Stimulated activated CD8-positive, alpha-beta memory T cell treated with anti-CD3 and anti-CD28 coated beads, Interleukin-7, amount 100 ng/mL, for 1 hour (primary cell): ENCODE measurements at regions not wholly inside any gene's neighbourhood (a gene's known extent, or its start where the extent isn't known, plus 50 kb on each side); places are given as distances from the start of the nearest gene placed in this dataset.
"Not testable (repeated sequence)": the region's sequence is repeated elsewhere in the genome, so short reads cannot be mapped to it uniquely, and the experiment has no call there.

Source experiments
- DNase-seq, 2 donors: peaks; one replicate each; pipeline ENCODE4 v3.0.0-alpha.2; 2020; ENCODE audit warnings: low read depth in 2 of 2

- no peak for DNase-seq
Observed at GRCh38 chr17:77526259-77526711, 385.5 kb downstream of the SEC14L1 start.

GRCh38 chr17:77526728-77527350 lies 386.1 kb downstream of the SEC14L1 start:
- DNase-seq: no peak

- no peak for DNase-seq
Observed at GRCh38 chr17:77527409-77527808, 386.6 kb downstream of the SEC14L1 start.

- no peak for DNase-seq
Observed at GRCh38 chr17:77527836-77528505, 387.2 kb downstream of the SEC14L1 start.

DNA sequence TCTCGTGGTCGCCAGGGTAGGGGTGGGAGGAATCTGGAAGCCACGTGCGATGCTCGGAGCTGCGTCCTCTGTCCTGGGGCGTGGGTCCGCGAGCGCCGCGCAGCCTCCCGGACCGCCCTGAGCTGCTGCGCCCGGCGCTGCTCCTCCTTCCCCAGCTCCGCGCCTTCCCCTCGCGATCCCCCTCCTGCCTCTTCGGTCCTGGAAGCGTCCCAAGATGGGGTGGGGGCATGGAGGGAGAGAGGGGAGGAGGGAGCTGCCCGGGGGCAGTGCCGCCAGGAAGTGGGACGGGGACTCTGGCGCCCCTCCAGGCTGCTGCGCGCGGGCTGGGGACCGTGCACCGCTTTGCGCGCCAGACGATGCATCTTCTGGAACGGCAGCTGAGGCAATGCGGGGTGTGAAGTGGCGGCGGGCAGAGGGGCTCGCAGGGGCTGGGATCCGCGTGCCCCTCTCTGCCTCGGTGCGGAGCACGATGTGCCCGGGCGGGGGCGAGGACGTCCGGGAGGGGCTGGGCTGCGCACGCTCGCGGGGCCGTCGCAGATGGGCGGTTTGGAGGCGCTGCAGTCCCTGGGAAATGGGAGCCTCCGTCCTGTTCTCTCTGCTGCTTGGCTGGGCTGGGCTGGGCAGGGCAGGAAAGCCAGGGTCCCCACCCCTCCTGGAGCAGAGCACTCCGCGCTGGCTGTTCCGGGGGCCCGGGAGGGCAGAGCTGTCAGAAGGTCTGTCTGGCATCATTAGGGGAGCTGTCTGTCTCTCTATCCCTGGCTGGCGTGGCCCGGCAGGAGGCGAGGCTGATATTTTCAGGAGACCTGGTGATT lies 388.0 kb downstream of the SEC14L1 start:
- DNase-seq: no peak

GRCh38 chr17:77529328-77529650 lies 388.5 kb downstream of the SEC14L1 start:
- no peak for DNase-seq

DNA sequence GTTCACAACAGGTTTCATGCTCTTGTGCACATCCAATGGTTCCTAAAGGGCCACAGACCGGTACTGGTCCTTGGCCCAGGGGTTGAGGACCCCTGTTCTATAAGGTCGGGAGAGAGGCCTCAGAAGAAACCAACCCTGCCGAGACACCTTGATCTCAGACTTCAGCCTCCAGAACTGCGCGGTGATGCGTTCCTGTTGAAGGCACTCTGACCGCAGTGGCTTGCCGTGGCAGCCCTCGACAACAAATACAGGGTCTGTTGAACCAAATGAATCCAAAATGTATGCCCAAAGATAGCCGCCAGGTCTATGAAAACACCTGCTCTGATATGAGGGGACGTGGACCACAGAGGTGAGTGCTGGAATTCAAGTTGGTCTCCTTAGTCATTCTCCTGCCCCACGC lies 389.8 kb downstream of the SEC14L1 start:
- no peak for DNase-seq

- DNase-seq: no peak
Observed at GRCh38 chr17:77531002-77531401, 390.2 kb downstream of the SEC14L1 start.

GRCh38 chr17:77531641-77532040 lies 390.9 kb downstream of the SEC14L1 start:
- DNase-seq: no peak

DNA sequence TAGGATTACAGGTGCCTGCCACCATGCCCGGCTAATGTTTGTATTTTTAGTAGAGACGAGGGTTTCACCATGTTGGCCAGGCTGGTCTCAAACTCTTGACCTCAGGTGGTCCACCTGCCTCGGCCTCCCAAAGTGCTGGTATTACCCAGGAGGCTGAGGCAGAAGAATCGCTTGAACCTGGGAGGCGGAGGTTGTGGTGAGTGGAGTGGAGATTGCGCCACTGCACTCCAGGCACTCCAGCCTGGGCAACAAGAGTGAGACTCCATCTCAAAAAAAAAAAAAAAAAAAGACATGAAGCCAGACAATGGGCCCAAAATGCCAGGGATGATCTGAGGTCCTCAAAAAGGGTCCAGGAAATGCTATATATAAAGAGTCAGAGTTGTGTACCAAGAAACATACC lies 392.9 kb downstream of the SEC14L1 start:
- DNase-seq: not testable (repeated sequence)

GRCh38 chr17:77534137-77534536 lies 393.4 kb downstream of the SEC14L1 start:
- no peak for DNase-seq

GRCh38 chr17:77535435-77535834 lies 394.7 kb downstream of the SEC14L1 start:
- DNase-seq: no peak

- DNase-seq: no peak
Observed at GRCh38 chr17:77535892-77536291, 395.1 kb downstream of the SEC14L1 start.

DNA sequence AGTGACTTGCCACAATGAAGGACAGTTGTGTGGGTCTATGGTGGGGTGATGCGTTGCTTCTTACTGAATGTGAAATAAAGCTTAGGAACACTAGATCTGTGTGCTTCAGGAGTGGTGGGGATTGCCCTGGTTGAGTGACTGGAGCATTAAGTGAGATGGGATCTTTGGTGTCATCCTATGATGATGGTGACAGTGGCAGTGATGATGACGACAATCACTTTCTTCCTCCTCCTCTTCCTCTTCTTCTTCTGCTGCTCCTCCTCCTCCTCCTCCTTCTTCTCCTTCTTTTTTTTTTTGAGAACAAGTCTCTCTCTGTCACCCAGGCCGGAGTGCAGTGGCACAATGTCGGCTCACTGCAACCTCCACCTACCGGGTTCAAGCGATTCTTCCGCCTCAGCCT lies 396.8 kb downstream of the SEC14L1 start:
- no peak for DNase-seq

DNA sequence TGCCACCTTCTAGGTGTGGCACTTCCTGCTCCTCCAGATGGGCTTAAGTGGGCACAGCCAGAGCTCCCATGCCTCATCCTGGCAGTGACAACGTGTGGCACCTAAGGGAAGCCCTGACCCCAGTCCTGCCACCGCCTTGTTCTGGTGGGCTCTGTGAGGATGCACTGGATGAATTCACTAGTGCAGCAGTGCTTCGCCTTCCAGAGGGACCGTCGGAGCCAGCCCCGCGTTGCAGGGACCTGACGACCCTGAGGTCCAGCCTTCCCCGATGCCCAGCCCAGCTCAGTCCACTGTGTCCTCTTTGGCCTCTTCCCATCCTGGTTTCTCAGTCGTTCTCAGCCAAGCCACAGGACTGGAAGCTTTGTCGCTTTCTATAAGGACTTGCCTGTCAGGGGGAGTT lies 399.8 kb downstream of the SEC14L1 start:
- no peak for DNase-seq

DNA sequence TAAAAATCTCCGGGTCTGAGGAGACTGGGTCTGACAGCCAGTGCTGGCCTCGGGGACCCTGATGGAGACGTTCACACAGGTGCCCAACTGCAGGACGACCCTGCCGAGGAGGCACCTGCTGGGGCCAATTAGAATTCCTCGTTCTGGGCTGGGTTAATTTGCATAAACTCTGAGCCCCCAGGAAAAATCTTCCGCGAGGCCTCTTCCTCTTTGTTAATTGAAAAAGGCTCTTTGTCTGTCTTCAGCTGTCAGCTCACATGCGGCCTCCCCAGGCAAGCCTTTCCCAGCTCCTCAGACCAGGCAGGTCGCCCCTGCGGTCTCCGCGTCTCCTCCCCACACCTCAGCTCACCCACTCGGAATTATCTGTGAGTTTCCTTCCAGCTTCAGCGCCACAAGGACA lies 400.2 kb downstream of the SEC14L1 start:
- DNase-seq: no peak

DNA sequence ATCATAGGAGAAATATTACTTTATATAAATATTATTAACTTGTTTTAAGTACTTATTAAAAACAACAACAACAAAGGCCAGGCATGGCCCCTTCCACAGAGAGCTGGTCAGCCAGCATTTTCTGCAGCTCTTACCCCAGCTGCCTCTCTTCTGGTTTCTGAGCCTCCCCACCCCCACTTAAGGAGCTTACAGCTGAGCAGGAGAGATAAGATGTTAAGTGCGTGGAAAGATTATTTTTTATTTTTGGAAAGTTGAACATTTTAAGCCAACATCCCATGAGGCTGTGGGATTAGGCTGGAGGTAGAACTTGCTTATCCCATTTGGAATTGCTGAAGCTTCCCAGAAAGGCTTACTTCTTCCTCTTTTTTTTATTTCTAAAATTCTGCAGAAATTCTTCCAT lies 401.2 kb downstream of the SEC14L1 start:
- no peak for DNase-seq

- DNase-seq: peak; percentile 25 to 34
Observed at GRCh38 chr17:77542551-77543490, 402.1 kb downstream of the SEC14L1 start.

DNA sequence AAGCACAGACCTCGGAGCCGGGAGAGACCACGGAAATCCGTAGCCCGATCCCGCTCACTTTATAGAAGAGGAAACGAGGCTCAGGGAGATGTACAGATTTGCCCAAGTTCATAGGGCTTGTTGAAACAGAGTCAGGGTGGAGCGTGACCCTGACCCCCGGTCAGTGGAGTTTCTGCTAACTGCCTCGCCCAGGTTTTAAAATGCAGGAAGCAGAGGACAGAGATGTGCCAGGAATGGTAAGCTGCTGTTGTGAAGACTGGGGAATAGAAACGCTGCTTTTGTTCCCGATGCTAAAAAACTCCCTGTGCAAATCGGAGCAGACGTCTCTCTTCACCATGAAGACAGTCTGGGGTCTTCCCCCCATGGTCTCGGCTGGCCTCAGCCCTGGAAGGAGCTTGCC lies 403.0 kb downstream of the SEC14L1 start:
- DNase-seq: no peak

GRCh38 chr17:77544347-77545110 lies 403.8 kb downstream of the SEC14L1 start:
- DNase-seq: no peak

DNA sequence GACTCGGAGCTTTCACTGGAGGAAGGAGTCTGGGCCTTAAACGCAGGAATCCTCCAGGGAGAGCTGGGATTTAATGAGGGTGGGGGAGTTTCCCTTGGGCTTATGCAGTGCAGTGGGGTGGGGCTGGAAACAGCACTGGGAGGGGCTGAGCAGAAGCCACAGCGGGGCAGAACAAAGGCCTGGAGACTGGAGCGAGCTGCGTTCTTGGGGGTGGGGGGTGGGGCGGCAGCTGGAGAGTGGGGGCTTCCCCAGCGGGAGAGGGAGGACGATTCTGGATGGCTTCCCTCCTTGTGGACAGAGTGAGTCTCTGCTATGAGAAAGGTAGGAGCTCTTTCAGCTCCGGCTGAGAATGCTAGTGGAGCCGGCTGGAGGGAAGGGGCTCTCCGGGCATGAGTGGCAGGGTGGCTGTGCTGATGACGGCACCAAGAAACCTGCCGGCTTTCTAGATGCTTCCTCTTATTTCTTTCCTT lies 406.0 kb downstream of the SEC14L1 start:
- DNase-seq: no peak
